ENCODE measurements at regions not wholly inside any gene's neighbourhood (a gene's known extent, or its start where the extent isn't known, plus 50 kb on each side); places are given as distances from the start of the nearest gene placed in this dataset.

DNA sequence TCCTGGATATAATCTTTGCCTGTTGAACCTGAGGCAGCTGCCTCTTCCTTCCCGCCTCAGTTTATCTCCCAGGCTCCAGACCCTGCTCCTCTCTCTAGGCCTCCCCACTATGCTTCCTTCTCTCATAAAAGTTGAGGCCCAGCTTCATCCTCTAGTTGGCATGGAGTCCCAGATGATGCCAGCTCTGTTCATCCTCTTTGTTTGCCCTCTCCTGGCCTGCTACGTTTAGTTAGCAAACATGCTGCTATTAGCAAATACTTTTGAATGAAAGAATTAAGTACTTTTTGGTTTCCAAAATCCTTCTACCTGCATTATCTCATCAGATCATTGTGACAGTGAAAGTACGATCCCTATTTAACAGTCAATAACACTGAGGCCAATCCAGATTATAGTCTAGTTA, 472.5 kb downstream of the COG6 start:
- TF ChIP-seq, protein P1, sequence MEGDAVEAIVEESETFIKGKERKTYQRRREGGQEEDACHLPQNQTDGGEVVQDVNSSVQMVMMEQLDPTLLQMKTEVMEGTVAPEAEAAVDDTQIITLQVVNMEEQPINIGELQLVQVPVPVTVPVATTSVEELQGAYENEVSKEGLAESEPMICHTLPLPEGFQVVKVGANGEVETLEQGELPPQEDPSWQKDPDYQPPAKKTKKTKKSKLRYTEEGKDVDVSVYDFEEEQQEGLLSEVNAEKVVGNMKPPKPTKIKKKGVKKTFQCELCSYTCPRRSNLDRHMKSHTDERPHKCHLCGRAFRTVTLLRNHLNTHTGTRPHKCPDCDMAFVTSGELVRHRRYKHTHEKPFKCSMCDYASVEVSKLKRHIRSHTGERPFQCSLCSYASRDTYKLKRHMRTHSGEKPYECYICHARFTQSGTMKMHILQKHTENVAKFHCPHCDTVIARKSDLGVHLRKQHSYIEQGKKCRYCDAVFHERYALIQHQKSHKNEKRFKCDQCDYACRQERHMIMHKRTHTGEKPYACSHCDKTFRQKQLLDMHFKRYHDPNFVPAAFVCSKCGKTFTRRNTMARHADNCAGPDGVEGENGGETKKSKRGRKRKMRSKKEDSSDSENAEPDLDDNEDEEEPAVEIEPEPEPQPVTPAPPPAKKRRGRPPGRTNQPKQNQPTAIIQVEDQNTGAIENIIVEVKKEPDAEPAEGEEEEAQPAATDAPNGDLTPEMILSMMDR (IDR thresholded peaks at IDR 0.05; ENCODE audit: insufficient read depth, low read depth, low read length) = no peak
- TF ChIP-seq EZH2 (IDR thresholded peaks at IDR 0.05; ENCODE audit: insufficient read depth, low read length) = no peak

All from astrocyte (in vitro differentiated cells and primary cell).